ENCODE measurements at regions not wholly inside any gene's neighbourhood (a gene's known extent, or its start where the extent isn't known, plus 50 kb on each side); places are given as distances from the start of the nearest gene placed in this dataset.

GRCh38 chr1:58392083-58392482 is 154.4 kb downstream of the OMA1 start:
- TF ChIP-seq CTCF (IDR thresholded peaks at IDR 0.05) (no peak), POLR2A (IDR thresholded peaks at IDR 0.05) (no peak)

Measured in vagina (tissue), 2 donors.